AG04450 (cell line): ENCODE measurements at regions not wholly inside any gene's neighbourhood (a gene's known extent, or its start where the extent isn't known, plus 50 kb on each side); places are given as distances from the start of the nearest gene placed in this dataset.
"Not testable (repeated sequence)": the region's sequence is repeated elsewhere in the genome, so short reads cannot be mapped to it uniquely, and the experiment has no call there.

Experiments used
- CTCF ChIA-PET: fragments of 300-600, 350-600 bp; formaldehyde crosslinking; extraction: SDS; loops from one replicate; lab custom pipeline; 2022; ENCODE audit warnings: antibody characterized with exemption, inconsistent platforms; lab: Charles Lee
- POLR2A ChIA-PET: fragments of 350-600 bp; formaldehyde crosslinking; extraction: SDS; loops from one replicate; lab custom pipeline; 2021; ENCODE audit warnings: antibody characterized with exemption, inconsistent platforms; lab: Yijun Ruan, JAX
- DNase-seq: peaks from one replicate; pipeline ENCODE4 v3.0.0-alpha.2; 2011; ENCODE audit warnings: low read depth, low spot score
- H3K27ac ChIP-seq: one replicate; pipeline ENCODE4 v1.5.1; 2012; ENCODE audit warnings: low read depth, low read length, control low read depth
- H3K27me3 ChIP-seq: one replicate; pipeline ENCODE4 v1.6.0; 2012; ENCODE audit warnings: low read length; ENCODE audit not compliant: control insufficient read depth, insufficient read depth
- H3K4me3 ChIP-seq: 2 replicates; pipeline ENCODE4 v1.5.1; 2011; ENCODE audit warnings: mild to moderate bottlenecking, low read depth, low read length, control low read depth
- H3K9me3 ChIP-seq: 2 replicates; pipeline ENCODE4 v1.5.1; 2012; ENCODE audit warnings: low read length; ENCODE audit not compliant: control insufficient read depth, insufficient read depth
- TF ChIP-seq, protein P1 (sequence below): IDR thresholded peaks from 2 replicates; pipeline ENCODE4 v1.5.1; 2011; ENCODE audit warnings: low read depth, low read length, control low read depth, inconsistent platforms

DNA sequence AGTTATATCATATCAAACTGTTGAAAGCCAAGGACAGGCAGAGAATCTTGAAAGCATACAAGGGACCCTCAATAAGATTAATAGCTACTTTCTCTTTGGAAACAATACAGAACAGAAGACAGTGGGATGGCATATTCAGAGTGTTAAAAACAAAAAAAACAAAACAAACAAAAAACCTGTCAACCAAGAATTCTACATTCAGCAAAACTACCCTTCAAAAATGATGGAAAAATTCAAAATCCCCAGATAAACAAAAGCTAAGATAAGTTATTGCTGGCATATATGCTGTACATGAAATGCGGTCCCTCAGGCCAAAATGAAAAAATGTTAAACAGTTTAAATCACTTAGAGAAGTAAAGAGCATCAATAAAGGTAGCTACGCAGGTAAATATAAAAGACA, 425.1 kb downstream of the ACTL7B start:
- Histone ChIP-seq H3K4me3 (no peak overlapping the region), H3K27me3 (no peaks in the 10 kb centered on the region), H3K27ac (no peak overlapping the region), H3K9me3 (no peaks in the 10 kb centered on the region)
- DNase-seq, result no peak
- ChIA-PET POLR2A (no interaction called here), CTCF (no interaction called here)
- TF ChIP-seq, protein P1, sequence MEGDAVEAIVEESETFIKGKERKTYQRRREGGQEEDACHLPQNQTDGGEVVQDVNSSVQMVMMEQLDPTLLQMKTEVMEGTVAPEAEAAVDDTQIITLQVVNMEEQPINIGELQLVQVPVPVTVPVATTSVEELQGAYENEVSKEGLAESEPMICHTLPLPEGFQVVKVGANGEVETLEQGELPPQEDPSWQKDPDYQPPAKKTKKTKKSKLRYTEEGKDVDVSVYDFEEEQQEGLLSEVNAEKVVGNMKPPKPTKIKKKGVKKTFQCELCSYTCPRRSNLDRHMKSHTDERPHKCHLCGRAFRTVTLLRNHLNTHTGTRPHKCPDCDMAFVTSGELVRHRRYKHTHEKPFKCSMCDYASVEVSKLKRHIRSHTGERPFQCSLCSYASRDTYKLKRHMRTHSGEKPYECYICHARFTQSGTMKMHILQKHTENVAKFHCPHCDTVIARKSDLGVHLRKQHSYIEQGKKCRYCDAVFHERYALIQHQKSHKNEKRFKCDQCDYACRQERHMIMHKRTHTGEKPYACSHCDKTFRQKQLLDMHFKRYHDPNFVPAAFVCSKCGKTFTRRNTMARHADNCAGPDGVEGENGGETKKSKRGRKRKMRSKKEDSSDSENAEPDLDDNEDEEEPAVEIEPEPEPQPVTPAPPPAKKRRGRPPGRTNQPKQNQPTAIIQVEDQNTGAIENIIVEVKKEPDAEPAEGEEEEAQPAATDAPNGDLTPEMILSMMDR, result no peak

DNA sequence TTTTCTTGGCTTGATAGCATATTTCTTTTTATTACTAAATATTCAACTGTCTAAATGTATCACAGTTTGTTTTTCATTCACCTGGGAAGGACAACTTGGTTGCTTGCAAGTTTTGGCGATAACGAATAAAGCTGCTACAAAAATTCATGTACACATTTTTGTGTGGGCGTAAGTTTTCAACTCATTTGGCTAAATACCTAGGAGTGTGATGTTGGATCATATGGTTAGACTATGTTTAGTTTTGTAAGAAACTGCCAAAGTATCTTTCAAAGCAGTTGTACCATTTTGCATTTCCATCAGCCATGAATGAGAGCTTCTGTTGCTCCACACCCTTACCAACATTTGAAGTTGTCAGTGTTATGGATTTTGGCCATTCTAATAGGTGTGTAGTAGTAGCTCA, 428.0 kb downstream of the ACTL7B start:
- no peak overlapping the region for H3K4me3 ChIP-seq
- H3K9me3 ChIP-seq, result no peaks in the 10 kb centered on the region
- no peaks in the 10 kb centered on the region for H3K27me3 ChIP-seq
- TF ChIP-seq, protein P1, result no peak
- no peak for DNase-seq
- POLR2A ChIA-PET, result no interaction called here
- no peak overlapping the region for H3K27ac ChIP-seq
- CTCF ChIA-PET, result no interaction called here

DNA sequence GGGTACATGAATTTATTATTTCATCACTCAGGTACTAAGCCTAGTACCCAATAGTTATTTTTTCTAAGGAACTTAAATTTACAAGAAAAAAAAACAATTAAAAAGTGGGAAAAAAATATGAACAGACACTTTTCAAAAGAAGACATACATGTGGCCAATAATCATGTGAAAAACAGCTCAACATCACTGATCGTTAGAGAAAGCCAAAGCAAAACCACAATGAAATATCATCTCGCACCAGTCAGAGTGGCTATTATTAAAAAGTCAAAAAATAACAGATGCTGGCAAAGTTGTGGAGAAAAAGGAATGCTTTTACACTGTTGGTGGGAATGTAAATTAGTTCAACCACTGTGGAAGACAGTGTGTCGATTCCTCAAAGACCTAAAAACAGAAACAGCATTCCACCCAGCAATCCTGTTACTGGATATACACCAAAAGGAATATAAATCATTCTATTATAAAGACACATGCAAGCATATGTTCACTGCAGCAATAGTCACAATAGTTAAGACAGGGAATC, 429.3 kb downstream of the ACTL7B start:
- H3K9me3 ChIP-seq, CTCF ChIA-PET, H3K27me3 ChIP-seq, DNase-seq, POLR2A ChIA-PET, H3K27ac ChIP-seq, H3K4me3 ChIP-seq: not testable (repeated sequence)

DNA sequence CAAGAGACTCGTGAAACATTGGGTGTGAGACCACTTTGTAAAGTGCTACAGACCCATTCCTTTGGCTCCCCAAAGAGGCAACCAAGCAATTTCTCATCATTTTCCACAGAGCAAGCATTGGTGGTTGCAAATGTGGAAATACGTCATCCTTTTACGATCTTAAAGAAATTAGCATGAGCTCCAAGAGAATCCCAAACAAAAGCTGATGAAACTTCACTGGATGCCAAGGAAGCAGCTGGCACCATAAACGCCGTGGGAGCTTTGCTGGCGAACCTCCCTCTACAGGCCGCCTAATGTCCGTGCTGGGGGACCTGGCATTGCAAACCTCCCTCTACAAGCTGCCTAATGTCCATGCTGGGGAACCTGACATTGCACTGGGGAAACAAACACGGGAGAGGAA, 432.4 kb downstream of the ACTL7B start:
- H3K27me3 ChIP-seq, result no peaks in the 10 kb centered on the region
- TF ChIP-seq, protein P1, result no peak
- DNase-seq, result no peak
- no peak overlapping the region for H3K27ac ChIP-seq
- no peak overlapping the region for H3K4me3 ChIP-seq
- no peaks in the 10 kb centered on the region for H3K9me3 ChIP-seq
- POLR2A ChIA-PET, result no interaction called here
- CTCF ChIA-PET, result no interaction called here

DNA sequence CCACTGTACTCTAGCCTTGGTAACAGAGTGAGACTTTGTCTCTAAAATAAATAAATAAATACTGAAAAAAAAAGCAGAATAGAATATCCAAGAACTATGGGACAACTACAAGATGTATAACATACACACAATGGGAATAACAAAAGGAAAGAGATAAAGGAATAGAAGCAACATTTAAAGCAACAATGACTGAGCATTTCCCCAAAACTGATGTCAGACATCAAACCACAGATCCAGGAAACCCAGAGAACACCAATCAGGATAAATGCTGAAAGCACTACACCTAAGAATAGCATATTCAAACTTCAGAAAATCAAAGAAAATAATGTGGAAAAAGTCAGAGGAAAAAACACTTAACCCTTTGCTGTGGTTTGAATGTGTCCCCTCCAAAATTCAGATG, 436.4 kb downstream of the ACTL7B start:
- TF ChIP-seq, protein P1, result no peak
- no peaks in the 10 kb centered on the region for H3K9me3 ChIP-seq
- H3K4me3 ChIP-seq, result no peak overlapping the region
- DNase-seq, result no peak
- CTCF ChIA-PET, result interaction anchor here (0.7 kb wide), 1 partner anchor 143 kb away, joined by 3 read pairs; no protein-coding TSS in a partner anchor
- POLR2A ChIA-PET, result no interaction called here
- no peaks in the 10 kb centered on the region for H3K27me3 ChIP-seq
- no peak overlapping the region for H3K27ac ChIP-seq
